Keratinocyte (primary cell): ENCODE measurements at regions not wholly inside any gene's neighbourhood (a gene's known extent, or its start where the extent isn't known, plus 50 kb on each side); places are given as distances from the start of the nearest gene placed in this dataset.

Experiments
- DNase-seq: peaks from one replicate; pipeline ENCODE4 v3.0.0-alpha.2; 2011; ENCODE audit warnings: low read depth, missing footprints, low spot score
- FAIRE-seq: peaks from 2 replicates; lab custom pipeline; 2011; peaks lifted over from hg19 to GRCh38; lab: Jason Lieb, UNC
- H2AFZ ChIP-seq: 2 replicates; pipeline ENCODE4 v1.6.0; 2012; ENCODE audit warnings: low read length, control low read depth, inconsistent platforms; ENCODE audit not compliant: control insufficient read depth
- H3K27ac ChIP-seq: 2 replicates; pipeline ENCODE4 v1.5.1; 2011; ENCODE audit warnings: low read length; ENCODE audit not compliant: control insufficient read depth, insufficient read depth
- H3K27me3 ChIP-seq: 3 replicates; pipeline ENCODE4 v1.6.0; 2011; ENCODE audit warnings: low read length; ENCODE audit not compliant: control insufficient read depth, insufficient read depth; ENCODE audit errors: extremely low read depth
- H3K36me3 ChIP-seq, 2 experiments: 2 replicates in 1 of 2; 3 replicates in 1 of 2; pipeline ENCODE4 v1.5.1; 2011; ENCODE audit warnings: low read length in 2 of 2, mild to moderate bottlenecking in 1 of 2; ENCODE audit not compliant: control insufficient read depth in 2 of 2, insufficient read depth in 2 of 2; ENCODE audit errors: extremely low read depth in 1 of 2
- H3K4me1 ChIP-seq: 3 replicates; pipeline ENCODE4 v1.5.1; 2011; ENCODE audit warnings: low read length; ENCODE audit not compliant: control insufficient read depth, insufficient read depth; ENCODE audit errors: extremely low read depth
- H3K4me2 ChIP-seq: 3 replicates; pipeline ENCODE4 v1.6.0; 2011; ENCODE audit warnings: low read depth, low read length; ENCODE audit not compliant: control insufficient read depth, insufficient read depth; ENCODE audit errors: extremely low read depth
- H3K4me3 ChIP-seq, 3 experiments: fragments of 200-600 bp in 1 of 3; sonication (generic) in 1 of 3; 2 replicates in 2 of 3; 3 replicates in 1 of 3; pipeline ENCODE4 v1.5.1; 2011 to 2016; ENCODE audit warnings: low read length in 3 of 3, mild to moderate bottlenecking in 3 of 3, control low read depth in 2 of 3, inconsistent platforms in 1 of 3, low read depth in 1 of 3, mixed read lengths in 1 of 3, mixed run types in 1 of 3, moderate library complexity in 1 of 3; ENCODE audit not compliant: control insufficient read depth in 2 of 3, insufficient read depth in 2 of 3; ENCODE audit errors: extremely low read depth in 1 of 3
- H3K79me2 ChIP-seq: 2 replicates; pipeline ENCODE4 v1.6.0; 2012; ENCODE audit warnings: low read length; ENCODE audit not compliant: control insufficient read depth, insufficient read depth
- H3K9ac ChIP-seq: 3 replicates; pipeline ENCODE4 v1.6.0; 2011; ENCODE audit warnings: low read length; ENCODE audit not compliant: control insufficient read depth, insufficient read depth; ENCODE audit errors: extremely low read depth
- H3K9me1 ChIP-seq: 3 replicates; pipeline ENCODE4 v1.6.0; 2011; ENCODE audit warnings: low read length; ENCODE audit not compliant: control insufficient read depth, insufficient read depth; ENCODE audit errors: extremely low read depth
- H3K9me3 ChIP-seq: 2 replicates; pipeline ENCODE4 v1.5.1; 2012; ENCODE audit warnings: low read depth, low read length; ENCODE audit not compliant: control insufficient read depth
- H4K20me1 ChIP-seq: 3 replicates; pipeline ENCODE4 v1.6.0; 2011; ENCODE audit warnings: low read length; ENCODE audit not compliant: control insufficient read depth, insufficient read depth; ENCODE audit errors: extremely low read depth
- EZH2 ChIP-seq: IDR thresholded peaks from one replicate; pipeline ENCODE4 v1.6.1; 2012; ENCODE audit warnings: inconsistent platforms, mild to moderate bottlenecking, low read length, moderate library complexity
- dilution Hi-C: fragments of 300-500 bp; cut with MboI; formaldehyde crosslinking; loops from one replicate; pipeline ENCODE4 v1.7.0; 2020; ENCODE audit warnings: low sequenced_read_pairs; ENCODE audit not compliant: extremely low pct_ligation_motif_present
- TF ChIP-seq, protein P1 (sequence below), 3 experiments: IDR thresholded peaks in 1 of 3; conservative IDR thresholded peaks in 1 of 3; optimal IDR thresholded peaks in 1 of 3; 2 replicates in 2 of 3; 3 replicates in 1 of 3; pipeline versions ENCODE3 to v1.5.1; 2011; ENCODE audit warnings: low read length in 3 of 3, mild to moderate bottlenecking in 3 of 3, moderate library complexity in 2 of 3, control low read depth in 1 of 3, inconsistent platforms in 1 of 3; ENCODE audit not compliant: insufficient read depth in 2 of 3; ENCODE audit errors: extremely low read depth in 1 of 3

DNA sequence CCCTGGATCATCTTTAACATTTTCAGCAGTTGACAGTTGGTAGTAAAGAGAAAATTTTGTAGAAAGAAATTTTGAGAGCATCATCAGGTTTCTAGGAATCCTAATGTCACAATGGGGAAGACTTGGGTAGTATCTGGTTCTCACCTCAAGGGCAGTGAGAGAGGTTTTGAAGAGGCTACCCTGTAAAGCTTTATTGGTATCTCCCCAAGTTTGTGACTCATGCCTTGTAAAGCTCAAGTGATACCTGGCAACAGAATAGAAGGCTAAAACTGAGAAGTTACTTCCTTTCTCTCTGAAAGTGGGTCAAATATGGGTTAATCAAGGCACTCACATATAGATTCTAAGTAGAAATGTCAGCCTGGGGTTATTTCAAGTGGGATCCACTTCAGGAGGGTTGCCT is 196.4 kb downstream of the SUCNR1 start:
- dilution Hi-C loops = no loop called here

GRCh38 chr3:152071315-152071714 is 197.4 kb upstream of the MBNL1 start:
- Histone ChIP-seq H3K36me3 (no peaks in the 10 kb centered on the region), H3K9me1 (no peaks in the 10 kb centered on the region), H3K4me2 (no peak overlapping the region), H3K27me3 (no peaks in the 10 kb centered on the region), H2AFZ (no peak overlapping the region), H3K9me3 (no peaks in the 10 kb centered on the region), H3K4me1 (peaks cover 3% of the 10 kb centered on the region), H3K27ac (no peak overlapping the region), H3K4me3 (no peak overlapping the region), H3K79me2 (no peaks in the 10 kb centered on the region), H4K20me1 (no peaks in the 10 kb centered on the region), H3K9ac (no peak overlapping the region)
- DNase-seq = no peak
- TF ChIP-seq, protein P1, sequence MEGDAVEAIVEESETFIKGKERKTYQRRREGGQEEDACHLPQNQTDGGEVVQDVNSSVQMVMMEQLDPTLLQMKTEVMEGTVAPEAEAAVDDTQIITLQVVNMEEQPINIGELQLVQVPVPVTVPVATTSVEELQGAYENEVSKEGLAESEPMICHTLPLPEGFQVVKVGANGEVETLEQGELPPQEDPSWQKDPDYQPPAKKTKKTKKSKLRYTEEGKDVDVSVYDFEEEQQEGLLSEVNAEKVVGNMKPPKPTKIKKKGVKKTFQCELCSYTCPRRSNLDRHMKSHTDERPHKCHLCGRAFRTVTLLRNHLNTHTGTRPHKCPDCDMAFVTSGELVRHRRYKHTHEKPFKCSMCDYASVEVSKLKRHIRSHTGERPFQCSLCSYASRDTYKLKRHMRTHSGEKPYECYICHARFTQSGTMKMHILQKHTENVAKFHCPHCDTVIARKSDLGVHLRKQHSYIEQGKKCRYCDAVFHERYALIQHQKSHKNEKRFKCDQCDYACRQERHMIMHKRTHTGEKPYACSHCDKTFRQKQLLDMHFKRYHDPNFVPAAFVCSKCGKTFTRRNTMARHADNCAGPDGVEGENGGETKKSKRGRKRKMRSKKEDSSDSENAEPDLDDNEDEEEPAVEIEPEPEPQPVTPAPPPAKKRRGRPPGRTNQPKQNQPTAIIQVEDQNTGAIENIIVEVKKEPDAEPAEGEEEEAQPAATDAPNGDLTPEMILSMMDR (optimal IDR thresholded peaks at IDR 0.05 in 1 of 3, IDR thresholded peaks at IDR 0.05 in 1 of 3, conservative IDR thresholded peaks at IDR 0.05 in 1 of 3; ENCODE audit: extremely low read depth in 1 of 3, insufficient read depth in 2 of 3, low read length in 3 of 3) = no peak
- no peak for TF ChIP-seq EZH2
- no peak for FAIRE-seq
- dilution Hi-C loops = no loop called here

More for the DNA sequence above, 196.4 kb downstream of the SUCNR1 start:
- Histone ChIP-seq H3K27me3 (no peaks in the 10 kb centered on the region), H3K36me3 (no peaks in the 10 kb centered on the region), H3K9ac (no peak overlapping the region), H3K4me2 (no peak overlapping the region), H3K9me1 (no peaks in the 10 kb centered on the region), H2AFZ (peak overlapping the region; percentile 11), H3K4me3 (no peak overlapping the region), H3K79me2 (no peaks in the 10 kb centered on the region), H3K27ac (peak overlapping the region; percentile 25), H4K20me1 (no peaks in the 10 kb centered on the region), H3K4me1 (peaks cover 3% of the 10 kb centered on the region), H3K9me3 (no peaks in the 10 kb centered on the region)
- TF ChIP-seq EZH2 = no peak
- TF ChIP-seq, protein P1 (optimal IDR thresholded peaks at IDR 0.05 in 1 of 3, IDR thresholded peaks at IDR 0.05 in 1 of 3, conservative IDR thresholded peaks at IDR 0.05 in 1 of 3; ENCODE audit: extremely low read depth in 1 of 3, insufficient read depth in 2 of 3, low read length in 3 of 3) = peak in 1 of 3 experiments; percentile 3
- DNase-seq (no peak), FAIRE-seq (no peak)
